SKM-1 (cell line): ENCODE measurements at regions not wholly inside any gene's neighbourhood (a gene's known extent, or its start where the extent isn't known, plus 50 kb on each side); places are given as distances from the start of the nearest gene placed in this dataset.
"Not testable (repeated sequence)": the region's sequence is repeated elsewhere in the genome, so short reads cannot be mapped to it uniquely, and the experiment has no call there.

Experiments used
- DNase-seq: peaks from one replicate; lab custom pipeline; 2025; ENCODE audit not compliant: unreplicated experiment; lab: John Stamatoyannopoulos, UW

- no peak for DNase-seq
These were observed 117.2 kb downstream of the IPO8 start for GRCh38 chr12:30578426-30578825.

- no peak for DNase-seq
These were observed 122.5 kb downstream of the IPO8 start for GRCh38 chr12:30573145-30573544.

- no peak for DNase-seq
These were observed 125.3 kb downstream of the IPO8 start for GRCh38 chr12:30570211-30570890.

GRCh38 chr12:30569426-30569825 lies 126.2 kb downstream of the IPO8 start:
- no peak for DNase-seq

- DNase-seq = no peak
These were observed 127.2 kb downstream of the IPO8 start for GRCh38 chr12:30568453-30568852.

- no peak for DNase-seq
These were observed 128.6 kb downstream of the IPO8 start for GRCh38 chr12:30567082-30567481.

GRCh38 chr12:30564394-30564793 lies 131.3 kb downstream of the IPO8 start:
- no peak for DNase-seq

- no peak for DNase-seq
These were observed 147.5 kb downstream of the IPO8 start for GRCh38 chr12:30548203-30548602.

GRCh38 chr12:30546121-30546520 lies 149.5 kb downstream of the IPO8 start:
- no peak for DNase-seq

GRCh38 chr12:30544704-30545103 lies 151.0 kb downstream of the IPO8 start:
- not testable (repeated sequence) for DNase-seq

- DNase-seq = no peak
These were observed 158.4 kb downstream of the IPO8 start for GRCh38 chr12:30537228-30537627.

GRCh38 chr12:30533558-30534265 lies 162.0 kb downstream of the IPO8 start:
- no peak for DNase-seq

- DNase-seq = no peak
These were observed 163.7 kb downstream of the IPO8 start for GRCh38 chr12:30531731-30532678.

GRCh38 chr12:30529489-30530269 lies 166.0 kb downstream of the IPO8 start:
- no peak for DNase-seq

- DNase-seq = no peak
These were observed 170.5 kb downstream of the IPO8 start for GRCh38 chr12:30525171-30525570.

GRCh38 chr12:30520285-30520684 lies 175.4 kb downstream of the IPO8 start:
- DNase-seq = not testable (repeated sequence)

- no peak for DNase-seq
These were observed 176.1 kb downstream of the IPO8 start for GRCh38 chr12:30519535-30519934.

GRCh38 chr12:30517320-30517719 lies 178.3 kb downstream of the IPO8 start:
- DNase-seq = no peak

GRCh38 chr12:30515351-30515750 lies 180.3 kb downstream of the IPO8 start:
- no peak for DNase-seq

- DNase-seq = no peak
These were observed 181.0 kb downstream of the IPO8 start for GRCh38 chr12:30514666-30515065.
